H1 (cell line): ENCODE measurements at regions not wholly inside any gene's neighbourhood (a gene's known extent, or its start where the extent isn't known, plus 50 kb on each side); places are given as distances from the start of the nearest gene placed in this dataset.

Experiments used
- CTCF ChIA-PET: fragments of 300-600 bp; sonication (Branson Sonifier 250); formaldehyde crosslinking; loops from one replicate; lab custom pipeline; 2021; ENCODE audit not compliant: partially characterized antibody; lab: Charles Lee
- POLR2A ChIA-PET: fragments of 300-600 bp; sonication (Branson Sonifier 250); formaldehyde crosslinking; loops from one replicate; lab custom pipeline; 2021; ENCODE audit warnings: inconsistent platforms; ENCODE audit not compliant: partially characterized antibody; lab: Charles Lee
- DNase-seq, 2 experiments: peaks; one replicate each; pipeline versions ENCODE4 v3.0.0 to v3.0.0-alpha.2; 2010 to 2022; ENCODE audit warnings: low spot score in 2 of 2, low read depth in 1 of 2, mixed read lengths in 1 of 2
- FAIRE-seq: peaks from 2 replicates; lab custom pipeline; 2011; peaks lifted over from hg19 to GRCh38; lab: Jason Lieb, UNC
- H2AFZ ChIP-seq: 2 replicates; pipeline ENCODE4 v1.8.1; 2012; ENCODE audit warnings: low read length, inconsistent platforms
- H2AK5ac ChIP-seq: 2 replicates; pipeline ENCODE4 v1.6.1; 2013; ENCODE audit warnings: low read depth, low read length
- H2BK120ac ChIP-seq: replicated peaks from 2 replicates; pipeline ENCODE3; 2013; ENCODE audit warnings: low read depth, low read length, inconsistent platforms
- H2BK12ac ChIP-seq: 2 replicates; pipeline ENCODE4 v1.6.1; 2013; ENCODE audit warnings: low read depth, low read length
- H2BK15ac ChIP-seq: 2 replicates; pipeline ENCODE4 v1.6.1; 2013; ENCODE audit warnings: low read length
- H2BK20ac ChIP-seq: 2 replicates; pipeline ENCODE4 v1.6.1; 2013; ENCODE audit warnings: low read length
- H2BK5ac ChIP-seq: 2 replicates; pipeline ENCODE4 v1.6.1; 2013; ENCODE audit warnings: low read depth, low read length
- H3K14ac ChIP-seq: 2 replicates; pipeline ENCODE4 v1.6.1; 2013; ENCODE audit warnings: inconsistent platforms; ENCODE audit not compliant: insufficient read length
- H3K18ac ChIP-seq: 2 replicates; pipeline ENCODE4 v1.6.1; 2013; ENCODE audit warnings: low read length; ENCODE audit errors: extremely low read depth
- H3K23ac ChIP-seq: 2 replicates; pipeline ENCODE4 v1.6.1; 2013; ENCODE audit warnings: inconsistent platforms; ENCODE audit not compliant: insufficient read length
- H3K23me2 ChIP-seq: 2 replicates; pipeline ENCODE4 v1.6.1; 2013; ENCODE audit warnings: low read depth, low read length
- H3K27ac ChIP-seq: 2 replicates; pipeline ENCODE4 v1.6.1; 2011; ENCODE audit warnings: low read depth, low read length, inconsistent platforms
- H3K27me3 ChIP-seq, 4 experiments: replicated peaks in 1 of 4; 1 replicate in 1 of 4; 2 replicates in 3 of 4; pipeline versions ENCODE4 v1.6.1 to v1.8.1; 2011 to 2013; ENCODE audit warnings: low read length in 3 of 4, mild to moderate bottlenecking in 3 of 4, inconsistent platforms in 2 of 4, mixed read lengths in 2 of 4, moderate library complexity in 1 of 4; ENCODE audit not compliant: control insufficient read depth in 3 of 4, insufficient read depth in 3 of 4; ENCODE audit errors: extremely low read depth in 1 of 4
- H3K36me3 ChIP-seq, 4 experiments: 2 replicates each; pipeline versions ENCODE4 v1.6.1 to v1.8.1; 2011 to 2013; ENCODE audit warnings: mild to moderate bottlenecking in 4 of 4, low read length in 3 of 4, moderate library complexity in 2 of 4, control low read depth in 1 of 4, inconsistent platforms in 1 of 4; ENCODE audit not compliant: insufficient read depth in 4 of 4, control insufficient read depth in 2 of 4
- H3K4ac ChIP-seq: replicated peaks from 2 replicates; pipeline ENCODE3; 2013; ENCODE audit warnings: low read length, low read depth, mixed read lengths, inconsistent platforms; ENCODE audit not compliant: insufficient read length
- H3K4me1 ChIP-seq, 4 experiments: replicated peaks in 1 of 4; 1 replicate in 1 of 4; 2 replicates in 3 of 4; pipeline versions ENCODE4 v1.6.1 to v1.8.1; 2011 to 2013; ENCODE audit warnings: low read length in 3 of 4, inconsistent platforms in 2 of 4, mixed read lengths in 1 of 4; ENCODE audit not compliant: insufficient read depth in 4 of 4, control insufficient read depth in 3 of 4
- H3K4me2 ChIP-seq, 2 experiments: 2 replicates each; pipeline versions ENCODE4 v1.6.1 to v1.8.1; 2011 to 2013; ENCODE audit warnings: low read depth in 2 of 2, low read length in 2 of 2, control low read depth in 1 of 2, inconsistent platforms in 1 of 2, mild to moderate bottlenecking in 1 of 2; ENCODE audit not compliant: insufficient read depth in 1 of 2
- H3K4me3 ChIP-seq, 4 experiments: fragments of 200-600, 300-600 bp in 1 of 4; sonication (generic), shearing (Covaris generic), sonication (Bioruptor Twin) in 1 of 4; 2 replicates each; pipeline versions ENCODE4 v1.5.1 to v1.8.1; 2011 to 2016; ENCODE audit warnings: low read length in 4 of 4, low read depth in 3 of 4, control low read depth in 2 of 4, inconsistent platforms in 2 of 4, mild to moderate bottlenecking in 2 of 4, mixed read lengths in 1 of 4, moderate library complexity in 1 of 4; ENCODE audit not compliant: insufficient read depth in 2 of 4; ENCODE audit errors: extremely low read depth in 1 of 4
- H3K56ac ChIP-seq: replicated peaks from 2 replicates; pipeline ENCODE3; 2013; ENCODE audit warnings: low read depth, mild to moderate bottlenecking, mixed read lengths, low read length, inconsistent platforms; ENCODE audit not compliant: insufficient read length
- H3K79me1 ChIP-seq: 2 replicates; pipeline ENCODE4 v1.6.1; 2013; ENCODE audit warnings: low read depth, low read length, control low read depth
- H3K79me2 ChIP-seq, 2 experiments: 2 replicates each; pipeline versions ENCODE4 v1.6.1 to v1.8.1; 2012 to 2013; ENCODE audit warnings: low read length in 2 of 2, mild to moderate bottlenecking in 2 of 2, inconsistent platforms in 1 of 2; ENCODE audit not compliant: insufficient read depth in 2 of 2, control insufficient read depth in 1 of 2
- H3K9ac ChIP-seq, 4 experiments: replicated peaks in 1 of 4; 1 replicate in 1 of 4; 2 replicates in 3 of 4; pipeline versions ENCODE4 v1.6.1 to v1.8.1; 2011 to 2013; ENCODE audit warnings: low read depth in 3 of 4, low read length in 3 of 4, control low read depth in 2 of 4, mild to moderate bottlenecking in 2 of 4, moderate library complexity in 2 of 4, inconsistent platforms in 1 of 4; ENCODE audit errors: extremely low read depth in 1 of 4
- H3K9me3 ChIP-seq, 2 experiments: 2 replicates each; pipeline versions ENCODE4 v1.6.1 to v1.8.1; 2012 to 2013; ENCODE audit warnings: mild to moderate bottlenecking in 2 of 2, moderate library complexity in 2 of 2, control low read depth in 1 of 2, inconsistent platforms in 1 of 2, low read depth in 1 of 2, low read length in 1 of 2, mixed read lengths in 1 of 2; ENCODE audit not compliant: insufficient read depth in 2 of 2
- H4K20me1 ChIP-seq, 2 experiments: replicated peaks in 1 of 2; 2 replicates each; pipeline versions ENCODE3 to v1.8.1; 2011 to 2013; ENCODE audit warnings: inconsistent platforms in 2 of 2, low read length in 2 of 2, mild to moderate bottlenecking in 1 of 2; ENCODE audit not compliant: insufficient read depth in 2 of 2, control insufficient read depth in 1 of 2
- H4K5ac ChIP-seq: 2 replicates; pipeline ENCODE4 v1.6.1; 2013; ENCODE audit warnings: low read length, low read depth, mixed read lengths, inconsistent platforms; ENCODE audit not compliant: insufficient read length
- H4K8ac ChIP-seq: 2 replicates; pipeline ENCODE4 v1.8.0; 2013; ENCODE audit warnings: mild to moderate bottlenecking, moderate library complexity, low read length, inconsistent platforms; ENCODE audit not compliant: insufficient read depth; ENCODE audit errors: extremely low read depth
- H4K91ac ChIP-seq: replicated peaks from 2 replicates; pipeline ENCODE3; 2013; ENCODE audit warnings: low read length, mixed read lengths, inconsistent platforms; ENCODE audit not compliant: insufficient read length
- ASH2L ChIP-seq: fragments of 200-600, 300-600 bp; sonication (generic); IDR thresholded peaks from one replicate; pipeline ENCODE4 v1.7.1; 2017; ENCODE audit warnings: low read length
- CBX8 ChIP-seq: fragments of 300-800, 300-1000 bp; sonication (generic); IDR thresholded peaks from 2 replicates; pipeline ENCODE4 v1.7.1; 2016; ENCODE audit warnings: low read depth, low read length, borderline replicate concordance
- CHD1 ChIP-seq: IDR thresholded peaks from 2 replicates; pipeline ENCODE4 v1.6.1; 2012; ENCODE audit warnings: low read depth, low read length, improper control_type of control experiment
- CHD2 ChIP-seq: IDR thresholded peaks from 2 replicates; pipeline ENCODE4 v1.6.1; 2012; ENCODE audit warnings: low read length, improper control_type of control experiment
- CREB1 ChIP-seq: IDR thresholded peaks from 2 replicates; pipeline ENCODE4 v1.6.1; 2012; ENCODE audit warnings: inconsistent platforms
- CTBP2 ChIP-seq: IDR thresholded peaks from 2 replicates; pipeline ENCODE4 v1.7.0; 2011; ENCODE audit warnings: borderline replicate concordance, mild to moderate bottlenecking, moderate library complexity, mixed read lengths, low read length; ENCODE audit not compliant: insufficient read depth, insufficient read length
- E2F6 ChIP-seq: IDR thresholded peaks from 2 replicates; pipeline ENCODE4 v1.6.1; 2012; ENCODE audit warnings: inconsistent platforms
- GTF2F1 ChIP-seq: IDR thresholded peaks from 2 replicates; pipeline ENCODE4 v1.6.1; 2012; ENCODE audit warnings: low read depth, low read length, improper control_type of control experiment, borderline replicate concordance
- JUND ChIP-seq: IDR thresholded peaks from 2 replicates; pipeline ENCODE4 v1.6.1; 2011; ENCODE audit warnings: mild to moderate bottlenecking, improper control_type of control experiment, low read length
- MAFK ChIP-seq: IDR thresholded peaks from 2 replicates; pipeline ENCODE4 v1.6.1; 2012; ENCODE audit warnings: low read depth, mild to moderate bottlenecking, improper control_type of control experiment, low read length
- RAD21 ChIP-seq, 2 experiments: IDR thresholded peaks in 1 of 2; conservative IDR thresholded peaks in 1 of 2; 2 replicates each; pipeline ENCODE4 v1.6.1; 2011; ENCODE audit warnings: low read depth in 2 of 2, low read length in 2 of 2, improper control_type of control experiment in 1 of 2, inconsistent platforms in 1 of 2, mild to moderate bottlenecking in 1 of 2, moderate library complexity in 1 of 2
- RNF2 ChIP-seq: fragments of 200-900, 300-1000 bp; sonication (generic); IDR thresholded peaks from 2 replicates; pipeline ENCODE4 v1.7.1; 2016; ENCODE audit warnings: borderline replicate concordance, low read depth, mild to moderate bottlenecking, antibody characterized with exemption, low read length; ENCODE audit not compliant: poor library complexity, severe bottlenecking; ENCODE audit errors: missing control alignments
- SRF ChIP-seq: IDR thresholded peaks from 2 replicates; pipeline ENCODE4 v1.6.1; 2011; ENCODE audit warnings: mild to moderate bottlenecking, low read depth, low read length, moderate library complexity
- TCF12 ChIP-seq: IDR thresholded peaks from 2 replicates; pipeline ENCODE4 v1.6.1; 2011; ENCODE audit warnings: low read depth, mild to moderate bottlenecking, low read length
- YY1 ChIP-seq: IDR thresholded peaks from 2 replicates; pipeline ENCODE4 v1.6.1; 2011; ENCODE audit warnings: low read depth, mild to moderate bottlenecking, low read length
- WGBS, 2 experiments: shearing (Covaris generic) in 1 of 2; methylation state at CpG; one replicate each; pipeline versions ENCODE4 v1.1.6 to v1.1.7; 2013 to 2015; ENCODE audit warnings: low lambda C conversion rate in 2 of 2, mixed read lengths in 2 of 2, inconsistent platforms in 1 of 2, low coverage in 1 of 2, missing lambda C conversion rate in 1 of 2; ENCODE audit not compliant: insufficient replicate concordance in 2 of 2, insufficient coverage in 1 of 2, insufficient read length in 1 of 2; ENCODE audit errors: extremely low coverage in 1 of 2, missing lambda C conversion rate in 1 of 2; 5-methylcytosine and 5-hydroxymethylcytosine counted together

- no peaks in the 10 kb centered on the region for H3K79me2 ChIP-seq
- no peak overlapping the region for H3K14ac ChIP-seq
- no peak for DNase-seq
- H3K23ac ChIP-seq: no peak overlapping the region
- H2BK120ac ChIP-seq: no peak overlapping the region
- H2AFZ ChIP-seq: no peak overlapping the region
- FAIRE-seq: no peak
- H2BK20ac ChIP-seq: no peak overlapping the region
- H3K4me1 ChIP-seq: peaks cover 0 to 3% (median 0%) of the 10 kb centered on the region in 4 experiments; a peak in 2 of 7 replicates
- H4K5ac ChIP-seq: no peak overlapping the region
- H3K56ac ChIP-seq: no peak overlapping the region
- 94% methylated on average over 6 of the region's 6 CpGs; no CpG with 5 or more reads in 1 of the 2 experiments for WGBS, 2 experiments
- no peak overlapping the region for H2BK5ac ChIP-seq
- CTCF ChIA-PET: no interaction called here
- H3K4me3 ChIP-seq: no peak overlapping the region
- H4K20me1 ChIP-seq: no peaks in the 10 kb centered on the region
- H3K18ac ChIP-seq: no peak overlapping the region
- H3K4me2 ChIP-seq: no peak overlapping the region
- POLR2A ChIA-PET: no interaction called here
- H3K27me3 ChIP-seq: no peaks in the 10 kb centered on the region
- no peak overlapping the region for H3K4ac ChIP-seq
- no peak overlapping the region for H2BK15ac ChIP-seq
- no peaks in the 10 kb centered on the region for H3K36me3 ChIP-seq
- H3K27ac ChIP-seq: no peak overlapping the region
- no peak overlapping the region for H2AK5ac ChIP-seq
- H2BK12ac ChIP-seq: no peak overlapping the region
- no peak overlapping the region for H4K8ac ChIP-seq
- no peaks in the 10 kb centered on the region for H3K9me3 ChIP-seq
- H3K79me1 ChIP-seq: no peaks in the 10 kb centered on the region
- H4K91ac ChIP-seq: no peak overlapping the region
- H3K23me2 ChIP-seq: no peaks in the 10 kb centered on the region
- no peak overlapping the region for H3K9ac ChIP-seq
- TF ChIP-seq JUND (no peak), CHD2 (no peak), ASH2L (no peak), CTBP2 (no peak), CHD1 (no peak), CBX8 (no peak), SRF (no peak), CREB1 (no peak), RAD21 (IDR thresholded peaks at IDR 0.05 in 1 of 2, conservative IDR thresholded peaks at IDR 0.05 in 1 of 2; ENCODE audit: low read depth in 2 of 2, low read length in 2 of 2) (no peak), MAFK (no peak), GTF2F1 (no peak), RNF2 (no peak), YY1 (no peak), TCF12 (no peak), E2F6 (no peak)
These were observed 79.5 kb upstream of the BHLHE40 start for GRCh38 chr3:4899710-4900109.
